H1 (cell line): ENCODE measurements at regions not wholly inside any gene's neighbourhood (a gene's known extent, or its start where the extent isn't known, plus 50 kb on each side); places are given as distances from the start of the nearest gene placed in this dataset.

ENCODE experiments used
- BRCA1 ChIP-seq: IDR thresholded peaks from 2 replicates; pipeline ENCODE4 v1.6.1; 2012; ENCODE audit warnings: low read depth, low read length, improper control_type of control experiment
- CTCF ChIP-seq, 3 experiments: IDR thresholded peaks; 1 replicate in 2 of 3; 2 replicates in 1 of 3; pipeline versions ENCODE4 v1.5.1 to v1.6.1; 2011; ENCODE audit warnings: low read length in 3 of 3, mild to moderate bottlenecking in 3 of 3, inconsistent platforms in 2 of 3, low read depth in 1 of 3, moderate library complexity in 1 of 3; ENCODE audit not compliant: insufficient read depth in 1 of 3; ENCODE audit errors: control extremely low read depth in 1 of 3
- EP300 ChIP-seq, 2 experiments: IDR thresholded peaks; 1 replicate in 1 of 2; 2 replicates in 1 of 2; pipeline ENCODE4 v1.6.1; 2011 to 2012; ENCODE audit warnings: low read depth in 2 of 2, low read length in 2 of 2, mild to moderate bottlenecking in 2 of 2, borderline replicate concordance in 1 of 2, inconsistent platforms in 1 of 2, moderate library complexity in 1 of 2
- EZH2 ChIP-seq: fragments of 200-600 bp; sonication (generic); IDR thresholded peaks from 2 replicates; pipeline ENCODE4 v1.7.1; 2012; ENCODE audit warnings: low read depth, mild to moderate bottlenecking, moderate library complexity, low read length, inconsistent platforms; ENCODE audit not compliant: severe bottlenecking
- FOSL1 ChIP-seq: IDR thresholded peaks from 2 replicates; pipeline ENCODE4 v1.6.1; 2011; ENCODE audit warnings: mild to moderate bottlenecking, low read depth, low read length, moderate library complexity; ENCODE audit not compliant: insufficient read depth
- PHF8 ChIP-seq: fragments of 200-600 bp; sonication (generic); conservative IDR thresholded peaks from 2 replicates; pipeline ENCODE4 v1.7.1; 2012; ENCODE audit warnings: low read depth, mild to moderate bottlenecking, inconsistent platforms, low read length, moderate library complexity
- POLR2A ChIP-seq, 2 experiments: IDR thresholded peaks; 1 replicate in 1 of 2; 2 replicates in 1 of 2; pipeline ENCODE4 v1.6.1; 2011; ENCODE audit warnings: low read depth in 2 of 2, low read length in 2 of 2, mild to moderate bottlenecking in 2 of 2; ENCODE audit errors: control extremely low read depth in 1 of 2
- RAD21 ChIP-seq, 2 experiments: IDR thresholded peaks in 1 of 2; conservative IDR thresholded peaks in 1 of 2; 2 replicates each; pipeline ENCODE4 v1.6.1; 2011; ENCODE audit warnings: low read depth in 2 of 2, low read length in 2 of 2, improper control_type of control experiment in 1 of 2, inconsistent platforms in 1 of 2, mild to moderate bottlenecking in 1 of 2, moderate library complexity in 1 of 2
- SIN3A ChIP-seq, 2 experiments: IDR thresholded peaks in 1 of 2; conservative IDR thresholded peaks in 1 of 2; 2 replicates each; pipeline ENCODE4 v1.6.1; 2011 to 2012; ENCODE audit warnings: low read length in 2 of 2, improper control_type of control experiment in 1 of 2, low read depth in 1 of 2, mild to moderate bottlenecking in 1 of 2
- SP1 ChIP-seq: IDR thresholded peaks from 2 replicates; pipeline ENCODE4 v1.6.1; 2011; ENCODE audit warnings: low read depth, low read length
- TEAD4 ChIP-seq: IDR thresholded peaks from 2 replicates; pipeline ENCODE4 v1.6.1; 2012; ENCODE audit warnings: low read depth, low read length, inconsistent platforms, mixed read lengths
- TF ChIP-seq, protein P1 (sequence below): IDR thresholded peaks from 2 replicates; pipeline ENCODE4 v1.6.1; 2012; ENCODE audit warnings: low read length, inconsistent platforms

GRCh38 chr5:1593903-1594356 lies 70.2 kb upstream of the LPCAT1 start:
- TF ChIP-seq CTCF (IDR thresholded peaks at IDR 0.05; ENCODE audit: control extremely low read depth in 1 of 3, insufficient read depth in 1 of 3, low read depth in 1 of 3, low read length in 3 of 3) (no peak), TEAD4 (no peak), SIN3A (conservative IDR thresholded peaks at IDR 0.05 in 1 of 2, IDR thresholded peaks at IDR 0.05 in 1 of 2; ENCODE audit: low read depth in 1 of 2, low read length in 2 of 2) (no peak), POLR2A (IDR thresholded peaks at IDR 0.05; ENCODE audit: control extremely low read depth in 1 of 2, low read depth in 2 of 2, low read length in 2 of 2) (no peak), EP300 (IDR thresholded peaks at IDR 0.05; ENCODE audit: borderline replicate concordance in 1 of 2, low read depth in 2 of 2, low read length in 2 of 2) (no peak), EZH2 (no peak), PHF8 (peak; percentile 42; the same call in 1 of the 2 replicates), SP1 (no peak), BRCA1 (no peak), RAD21 (IDR thresholded peaks at IDR 0.05 in 1 of 2, conservative IDR thresholded peaks at IDR 0.05 in 1 of 2; ENCODE audit: low read depth in 2 of 2, low read length in 2 of 2) (no peak), FOSL1 (no peak)
- TF ChIP-seq, protein P1, sequence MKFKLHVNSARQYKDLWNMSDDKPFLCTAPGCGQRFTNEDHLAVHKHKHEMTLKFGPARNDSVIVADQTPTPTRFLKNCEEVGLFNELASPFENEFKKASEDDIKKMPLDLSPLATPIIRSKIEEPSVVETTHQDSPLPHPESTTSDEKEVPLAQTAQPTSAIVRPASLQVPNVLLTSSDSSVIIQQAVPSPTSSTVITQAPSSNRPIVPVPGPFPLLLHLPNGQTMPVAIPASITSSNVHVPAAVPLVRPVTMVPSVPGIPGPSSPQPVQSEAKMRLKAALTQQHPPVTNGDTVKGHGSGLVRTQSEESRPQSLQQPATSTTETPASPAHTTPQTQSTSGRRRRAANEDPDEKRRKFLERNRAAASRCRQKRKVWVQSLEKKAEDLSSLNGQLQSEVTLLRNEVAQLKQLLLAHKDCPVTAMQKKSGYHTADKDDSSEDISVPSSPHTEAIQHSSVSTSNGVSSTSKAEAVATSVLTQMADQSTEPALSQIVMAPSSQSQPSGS, result no peak
